K562 (cell line): ENCODE measurements at regions not wholly inside any gene's neighbourhood (a gene's known extent, or its start where the extent isn't known, plus 50 kb on each side); places are given as distances from the start of the nearest gene placed in this dataset.
"Not testable (repeated sequence)": the region's sequence is repeated elsewhere in the genome, so short reads cannot be mapped to it uniquely, and the experiment has no call there.

Source experiments
- ATAC-seq: fragments of 200-7000 bp; cut with Tn5 transposase; 3 replicates; pipeline ENCODE4 v1.9.1; 2020; ENCODE audit warnings: moderate library complexity
- BruUV-seq: library from RNA; stranded (reverse); fragments of 400-500 nt; replicated peaks from 2 replicates; lab custom pipeline; 2021; lab: Mats Ljungman, UMichigan
- CTCF ChIA-PET: fragments of 300-600 bp; formaldehyde crosslinking; extraction: SDS; loops from one replicate; lab custom pipeline; 2021; ENCODE audit warnings: low intra/inter-chr PET ratio; lab: Yijun Ruan, JAX
- POLR2A ChIA-PET: fragments of 300-600, 350-650 bp; sonication (Branson Sonifier 250); formaldehyde crosslinking; extraction: SDS; loops from one replicate; lab custom pipeline; 2021; ENCODE audit warnings: antibody characterized with exemption, inconsistent platforms; lab: Yijun Ruan, JAX
- DNase-seq, 4 experiments: peaks; one replicate each; pipeline versions ENCODE4 v3.0.0 to v3.0.0-alpha.2; 2011 to 2018; ENCODE audit warnings: low spot score in 3 of 4, mixed read lengths in 3 of 4; ENCODE audit errors: extremely low read depth in 1 of 4
- FAIRE-seq: peaks from 2 replicates; lab custom pipeline; 2011; peaks lifted over from hg19 to GRCh38; lab: Jason Lieb, UNC
- H2AFZ ChIP-seq: 2 replicates; pipeline ENCODE4 v1.6.0; 2011; ENCODE audit warnings: low read depth, low read length, control low read depth, inconsistent platforms
- H3K27ac ChIP-seq: fragments of 200-600 bp; 3 replicates; pipeline ENCODE4 v1.8.0; 2011; ENCODE audit warnings: low read depth, mild to moderate bottlenecking, control low read depth, inconsistent platforms, low read length, moderate library complexity, mixed read lengths; ENCODE audit errors: extremely low read depth
- H3K27me3 ChIP-seq, 2 experiments: fragments of 300-600 bp in 1 of 2; 2 replicates in 1 of 2; 3 replicates in 1 of 2; pipeline versions ENCODE4 v1.6.0 to v1.8.0; 2011; ENCODE audit warnings: inconsistent platforms in 2 of 2, low read length in 2 of 2, mild to moderate bottlenecking in 1 of 2, mixed read lengths in 1 of 2, moderate library complexity in 1 of 2; ENCODE audit not compliant: control insufficient read depth in 2 of 2, insufficient read depth in 2 of 2
- H3K36me3 ChIP-seq: fragments of 300-600 bp; 3 replicates; pipeline ENCODE4 v1.8.0; 2011; ENCODE audit warnings: mild to moderate bottlenecking, low read length, inconsistent platforms; ENCODE audit not compliant: control insufficient read depth, insufficient read depth
- H3K4me1 ChIP-seq, 2 experiments: fragments of 200-600 bp in 1 of 2; replicated peaks in 1 of 2; 2 replicates in 1 of 2; 3 replicates in 1 of 2; pipeline versions ENCODE4 v1.5.1 to v1.8.0; 2011; ENCODE audit warnings: inconsistent platforms in 2 of 2, low read length in 2 of 2, mild to moderate bottlenecking in 1 of 2, mixed read lengths in 1 of 2, moderate library complexity in 1 of 2; ENCODE audit not compliant: control insufficient read depth in 2 of 2, insufficient read depth in 2 of 2
- H3K4me2 ChIP-seq: 2 replicates; pipeline ENCODE4 v1.6.1; 2011; ENCODE audit warnings: low read length, control low read depth, inconsistent platforms, mixed read lengths; ENCODE audit not compliant: insufficient read depth
- H3K4me3 ChIP-seq: fragments of 200-600 bp; sonication (generic), shearing (Covaris generic); 2 replicates; pipeline ENCODE4 v1.5.1; 2016; ENCODE audit warnings: control low read depth, inconsistent platforms
- H3K79me2 ChIP-seq: fragments of 200-600 bp; 3 replicates; pipeline ENCODE4 v1.8.0; 2011; ENCODE audit warnings: low read length, inconsistent platforms; ENCODE audit not compliant: control insufficient read depth, insufficient read depth
- H3K9ac ChIP-seq, 2 experiments: 2 replicates each; pipeline versions ENCODE4 v1.6.0 to v1.6.1; 2011; ENCODE audit warnings: low read depth in 2 of 2, low read length in 2 of 2, control low read depth in 1 of 2, inconsistent platforms in 1 of 2, mild to moderate bottlenecking in 1 of 2, mixed read lengths in 1 of 2; ENCODE audit not compliant: insufficient read depth in 1 of 2
- H3K9me1 ChIP-seq: one replicate; pipeline ENCODE4 v1.6.0; 2011; ENCODE audit warnings: inconsistent platforms, mild to moderate bottlenecking, low read length, moderate library complexity; ENCODE audit not compliant: control insufficient read depth, insufficient read depth
- H3K9me3 ChIP-seq: replicated peaks from 2 replicates; pipeline ENCODE4 v1.5.1; 2011; ENCODE audit warnings: low read depth, low read length, inconsistent platforms; ENCODE audit not compliant: control insufficient read depth, insufficient read depth
- H4K20me1 ChIP-seq: replicated peaks from 2 replicates; pipeline ENCODE4 v1.6.1; 2011; ENCODE audit warnings: low read length, inconsistent platforms, mixed read lengths; ENCODE audit not compliant: control insufficient read depth, insufficient read depth
- L3MBTL2 ChIP-seq: fragments of 450-650 bp; IDR thresholded peaks from 2 replicates; pipeline ENCODE4 v1.6.1; 2016; ENCODE audit warnings: mild to moderate bottlenecking, moderate library complexity
- SOX6 ChIP-seq: fragments of 450-650 bp; IDR thresholded peaks from 2 replicates; pipeline ENCODE4 v1.6.1; 2014; ENCODE audit warnings: mild to moderate bottlenecking
- TRIM24 ChIP-seq, 2 experiments: fragments of 450-650 bp; IDR thresholded peaks; 2 replicates each; pipeline ENCODE4 v1.6.1; 2016
- TRIM28 ChIP-seq: fragments of 450-650 bp; IDR thresholded peaks from 2 replicates; pipeline ENCODE4 v1.6.1; 2017
- ZNF445 ChIP-seq: fragments of 250-450 bp; sonication (Bioruptor Pico); IDR thresholded peaks from 2 replicates; pipeline ENCODE4 v1.4.0; 2020; ENCODE audit warnings: low read depth, mild to moderate bottlenecking, moderate library complexity
- WGBS: fragments of 100-300 bp; shearing (Covaris generic); methylation state at CpG from one replicate; pipeline ENCODE4 v1.1.6; 2016; ENCODE audit warnings: low coverage, mixed read lengths; ENCODE audit not compliant: insufficient coverage; ENCODE audit errors: missing lambda C conversion rate; 5-methylcytosine and 5-hydroxymethylcytosine counted together
- in situ Hi-C: fragments of 300-500 bp; cut with MboI; formaldehyde crosslinking; loops from 4 replicates; pipeline ENCODE4 v1.15.0; 2018; ENCODE audit warnings: inconsistent platforms, mixed read lengths
- intact Hi-C: fragments of 100-400 bp; cut with micrococcal nuclease; formaldehyde crosslinking; loops from 2 replicates; pipeline ENCODE4 v1.14.2; 2022

DNA sequence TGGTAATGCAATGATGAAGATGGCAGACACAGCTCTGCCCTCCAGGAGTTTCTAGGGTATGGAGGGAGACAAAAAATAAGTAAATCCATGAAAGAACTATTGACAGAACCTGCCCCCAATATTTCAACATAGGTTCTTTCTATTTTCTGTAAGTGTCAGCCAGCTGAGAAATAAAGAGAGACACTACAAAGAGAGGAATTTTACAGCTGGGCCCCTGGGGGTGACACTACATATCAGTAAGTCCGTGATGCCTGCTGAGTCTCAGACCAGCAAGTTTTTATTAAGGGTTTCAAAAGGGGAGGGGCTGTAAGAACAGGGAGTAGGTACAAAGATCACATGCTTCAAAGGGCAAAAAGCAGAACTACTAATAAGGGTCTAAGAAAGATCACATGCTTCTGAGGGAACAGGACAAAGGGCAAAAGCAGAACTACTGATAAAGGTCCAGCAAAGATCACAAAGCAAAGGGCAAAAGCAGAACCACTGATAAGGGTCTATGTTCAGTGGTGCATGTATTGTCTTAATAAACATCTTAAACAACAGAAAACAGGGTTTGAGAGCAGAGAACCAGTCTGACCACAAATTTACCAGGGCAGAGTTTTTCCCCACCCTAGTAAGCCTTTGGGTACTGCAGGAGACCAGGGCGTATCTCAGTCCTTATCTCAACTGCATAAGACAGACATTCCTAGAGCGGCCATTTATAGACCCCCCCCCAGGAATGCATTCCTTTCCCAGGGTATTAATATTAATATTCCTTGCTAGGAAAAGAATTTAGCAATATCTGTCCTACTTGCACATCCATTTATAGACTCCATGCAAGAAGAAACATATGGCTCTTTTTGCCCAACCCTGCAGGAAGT is 119.0 kb upstream of the KRTAP5-11 start:
- intact Hi-C loops, FAIRE-seq, H3K27me3 ChIP-seq, H3K9me1 ChIP-seq, H3K36me3 ChIP-seq, H3K4me1 ChIP-seq, H3K4me2 ChIP-seq, H4K20me1 ChIP-seq, H3K9ac ChIP-seq, ATAC-seq, POLR2A ChIA-PET, DNase-seq, BruUV-seq, in situ Hi-C loops, H3K79me2 ChIP-seq, H2AFZ ChIP-seq, H3K27ac ChIP-seq, H3K9me3 ChIP-seq, H3K4me3 ChIP-seq, CTCF ChIA-PET: not testable (repeated sequence)
- TF ChIP-seq ZNF445 (CRISPR knock-in tag) (peak; percentile 74; the same call in 1 of the 2 replicates), TRIM28 (peak; percentile 65), TRIM24 (IDR thresholded peaks at IDR 0.05) (peak; percentile 7 to 65; a peak in 2 of 4 replicates), L3MBTL2 (peak; percentile 53), SOX6 (peak; percentile 73; the same call in 1 of the 2 replicates)
- 54% methylated on average over 2 of the region's 3 CpGs for WGBS
